ENCODE measurements at regions not wholly inside any gene's neighbourhood (a gene's known extent, or its start where the extent isn't known, plus 50 kb on each side); places are given as distances from the start of the nearest gene placed in this dataset.

DNA sequence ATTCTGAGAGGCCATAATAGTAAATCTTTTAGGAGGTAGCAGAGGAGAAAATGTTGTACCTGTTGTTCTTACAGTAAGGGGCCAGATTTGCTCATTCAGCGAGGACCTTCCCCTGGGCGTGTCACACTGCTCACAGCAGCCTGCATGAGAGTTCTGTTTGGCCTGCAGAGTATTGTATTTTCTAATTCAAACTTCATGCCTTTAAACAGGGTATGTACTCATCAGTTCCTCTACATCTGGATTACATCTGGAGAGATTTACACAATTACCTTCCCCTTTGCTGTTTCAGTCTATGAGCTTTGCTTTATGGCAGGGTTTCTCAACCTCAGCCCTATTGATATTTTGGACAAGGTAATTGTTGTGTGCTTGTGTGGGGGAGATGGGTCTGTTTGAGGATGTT lies 170.9 kb upstream of the STK32A start:
- Histone ChIP-seq H3K9me3 (ENCODE audit: control insufficient read depth in 4 of 4, low read length in 3 of 4) (no peaks in the 10 kb centered on the region), H3K36me3 (ENCODE audit: control insufficient read depth in 4 of 4, insufficient read depth in 3 of 4, low read depth in 1 of 4, low read length in 3 of 4) (no peaks in the 10 kb centered on the region), H3K27me3 (ENCODE audit: control insufficient read depth in 4 of 4, insufficient read depth in 4 of 4, low read length in 3 of 4) (no peaks in the 10 kb centered on the region), H3K27ac (ENCODE audit: low read depth in 1 of 2, low read length in 2 of 2) (no peak overlapping the region), H3K9ac (ENCODE audit: low read depth in 1 of 2, low read length in 2 of 2) (no peak overlapping the region), H3K4me3 (ENCODE audit: low read depth in 1 of 3, low read length in 3 of 3) (no peak overlapping the region), H3K4me1 (ENCODE audit: control insufficient read depth in 4 of 4, insufficient read depth in 4 of 4, low read length in 3 of 4) (no peaks in the 10 kb centered on the region)
- TF ChIP-seq, protein P1, sequence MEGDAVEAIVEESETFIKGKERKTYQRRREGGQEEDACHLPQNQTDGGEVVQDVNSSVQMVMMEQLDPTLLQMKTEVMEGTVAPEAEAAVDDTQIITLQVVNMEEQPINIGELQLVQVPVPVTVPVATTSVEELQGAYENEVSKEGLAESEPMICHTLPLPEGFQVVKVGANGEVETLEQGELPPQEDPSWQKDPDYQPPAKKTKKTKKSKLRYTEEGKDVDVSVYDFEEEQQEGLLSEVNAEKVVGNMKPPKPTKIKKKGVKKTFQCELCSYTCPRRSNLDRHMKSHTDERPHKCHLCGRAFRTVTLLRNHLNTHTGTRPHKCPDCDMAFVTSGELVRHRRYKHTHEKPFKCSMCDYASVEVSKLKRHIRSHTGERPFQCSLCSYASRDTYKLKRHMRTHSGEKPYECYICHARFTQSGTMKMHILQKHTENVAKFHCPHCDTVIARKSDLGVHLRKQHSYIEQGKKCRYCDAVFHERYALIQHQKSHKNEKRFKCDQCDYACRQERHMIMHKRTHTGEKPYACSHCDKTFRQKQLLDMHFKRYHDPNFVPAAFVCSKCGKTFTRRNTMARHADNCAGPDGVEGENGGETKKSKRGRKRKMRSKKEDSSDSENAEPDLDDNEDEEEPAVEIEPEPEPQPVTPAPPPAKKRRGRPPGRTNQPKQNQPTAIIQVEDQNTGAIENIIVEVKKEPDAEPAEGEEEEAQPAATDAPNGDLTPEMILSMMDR (IDR thresholded peaks at IDR 0.05; ENCODE audit: low read depth, low read length, missing input control): no peak
- TF ChIP-seq JUND (IDR thresholded peaks at IDR 0.05): no peak
- TF ChIP-seq FOXA1 (IDR thresholded peaks at IDR 0.05): no peak
- TF ChIP-seq YY1 (IDR thresholded peaks at IDR 0.05): no peak
- TF ChIP-seq, protein P2, sequence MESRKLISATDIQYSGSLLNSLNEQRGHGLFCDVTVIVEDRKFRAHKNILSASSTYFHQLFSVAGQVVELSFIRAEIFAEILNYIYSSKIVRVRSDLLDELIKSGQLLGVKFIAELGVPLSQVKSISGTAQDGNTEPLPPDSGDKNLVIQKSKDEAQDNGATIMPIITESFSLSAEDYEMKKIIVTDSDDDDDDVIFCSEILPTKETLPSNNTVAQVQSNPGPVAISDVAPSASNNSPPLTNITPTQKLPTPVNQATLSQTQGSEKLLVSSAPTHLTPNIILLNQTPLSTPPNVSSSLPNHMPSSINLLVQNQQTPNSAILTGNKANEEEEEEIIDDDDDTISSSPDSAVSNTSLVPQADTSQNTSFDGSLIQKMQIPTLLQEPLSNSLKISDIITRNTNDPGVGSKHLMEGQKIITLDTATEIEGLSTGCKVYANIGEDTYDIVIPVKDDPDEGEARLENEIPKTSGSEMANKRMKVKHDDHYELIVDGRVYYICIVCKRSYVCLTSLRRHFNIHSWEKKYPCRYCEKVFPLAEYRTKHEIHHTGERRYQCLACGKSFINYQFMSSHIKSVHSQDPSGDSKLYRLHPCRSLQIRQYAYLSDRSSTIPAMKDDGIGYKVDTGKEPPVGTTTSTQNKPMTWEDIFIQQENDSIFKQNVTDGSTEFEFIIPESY (IDR thresholded peaks at IDR 0.05): no peak
- TF ChIP-seq SP1 (IDR thresholded peaks at IDR 0.05): no peak
- TF ChIP-seq, protein P3, sequence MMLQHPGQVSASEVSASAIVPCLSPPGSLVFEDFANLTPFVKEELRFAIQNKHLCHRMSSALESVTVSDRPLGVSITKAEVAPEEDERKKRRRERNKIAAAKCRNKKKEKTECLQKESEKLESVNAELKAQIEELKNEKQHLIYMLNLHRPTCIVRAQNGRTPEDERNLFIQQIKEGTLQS (IDR thresholded peaks at IDR 0.05): no peak
- TF ChIP-seq, protein P4, sequence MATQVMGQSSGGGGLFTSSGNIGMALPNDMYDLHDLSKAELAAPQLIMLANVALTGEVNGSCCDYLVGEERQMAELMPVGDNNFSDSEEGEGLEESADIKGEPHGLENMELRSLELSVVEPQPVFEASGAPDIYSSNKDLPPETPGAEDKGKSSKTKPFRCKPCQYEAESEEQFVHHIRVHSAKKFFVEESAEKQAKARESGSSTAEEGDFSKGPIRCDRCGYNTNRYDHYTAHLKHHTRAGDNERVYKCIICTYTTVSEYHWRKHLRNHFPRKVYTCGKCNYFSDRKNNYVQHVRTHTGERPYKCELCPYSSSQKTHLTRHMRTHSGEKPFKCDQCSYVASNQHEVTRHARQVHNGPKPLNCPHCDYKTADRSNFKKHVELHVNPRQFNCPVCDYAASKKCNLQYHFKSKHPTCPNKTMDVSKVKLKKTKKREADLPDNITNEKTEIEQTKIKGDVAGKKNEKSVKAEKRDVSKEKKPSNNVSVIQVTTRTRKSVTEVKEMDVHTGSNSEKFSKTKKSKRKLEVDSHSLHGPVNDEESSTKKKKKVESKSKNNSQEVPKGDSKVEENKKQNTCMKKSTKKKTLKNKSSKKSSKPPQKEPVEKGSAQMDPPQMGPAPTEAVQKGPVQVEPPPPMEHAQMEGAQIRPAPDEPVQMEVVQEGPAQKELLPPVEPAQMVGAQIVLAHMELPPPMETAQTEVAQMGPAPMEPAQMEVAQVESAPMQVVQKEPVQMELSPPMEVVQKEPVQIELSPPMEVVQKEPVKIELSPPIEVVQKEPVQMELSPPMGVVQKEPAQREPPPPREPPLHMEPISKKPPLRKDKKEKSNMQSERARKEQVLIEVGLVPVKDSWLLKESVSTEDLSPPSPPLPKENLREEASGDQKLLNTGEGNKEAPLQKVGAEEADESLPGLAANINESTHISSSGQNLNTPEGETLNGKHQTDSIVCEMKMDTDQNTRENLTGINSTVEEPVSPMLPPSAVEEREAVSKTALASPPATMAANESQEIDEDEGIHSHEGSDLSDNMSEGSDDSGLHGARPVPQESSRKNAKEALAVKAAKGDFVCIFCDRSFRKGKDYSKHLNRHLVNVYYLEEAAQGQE (IDR thresholded peaks at IDR 0.05): no peak
- TF ChIP-seq RAD21 (IDR thresholded peaks at IDR 0.05): no peak
- no peak for TF ChIP-seq TAF1 (conservative IDR thresholded peaks at IDR 0.05)
- no peak for TF ChIP-seq EGR1 (IDR thresholded peaks at IDR 0.05; ENCODE audit: low read depth in 2 of 2)
- no peak for TF ChIP-seq HNF4G (IDR thresholded peaks at IDR 0.05)
- no peak for TF ChIP-seq HNF4A (conservative IDR thresholded peaks at IDR 0.05)
- TF ChIP-seq NR2F2 (IDR thresholded peaks at IDR 0.05): no peak
- no peak for DNase-seq (ENCODE audit: low spot score)
- WGBS: 91% methylated on average over 2 of the region's 2 CpGs

GRCh38 chr5:147065071-147065470 lies 169.8 kb upstream of the STK32A start:
- Histone ChIP-seq H3K4me1 (ENCODE audit: control insufficient read depth in 4 of 4, insufficient read depth in 4 of 4, low read length in 3 of 4) (no peaks in the 10 kb centered on the region), H3K27me3 (ENCODE audit: control insufficient read depth in 4 of 4, insufficient read depth in 4 of 4, low read length in 3 of 4) (no peaks in the 10 kb centered on the region), H3K9me3 (ENCODE audit: control insufficient read depth in 4 of 4, low read length in 3 of 4) (no peaks in the 10 kb centered on the region), H3K9ac (ENCODE audit: low read depth in 1 of 2, low read length in 2 of 2) (no peak overlapping the region), H3K27ac (ENCODE audit: low read depth in 1 of 2, low read length in 2 of 2) (no peak overlapping the region), H3K36me3 (ENCODE audit: control insufficient read depth in 4 of 4, insufficient read depth in 3 of 4, low read depth in 1 of 4, low read length in 3 of 4) (no peaks in the 10 kb centered on the region), H3K4me3 (ENCODE audit: low read depth in 1 of 3, low read length in 3 of 3) (no peak overlapping the region)
- 83% methylated on average over 1 of the region's 1 CpG for WGBS
- no peak for DNase-seq (ENCODE audit: low spot score)
- no peak for TF ChIP-seq FOXA1 (IDR thresholded peaks at IDR 0.05)
- no peak for TF ChIP-seq GABPA (IDR thresholded peaks at IDR 0.05 in 1 of 2, conservative IDR thresholded peaks at IDR 0.05 in 1 of 2)
